H9 (cell line): ENCODE measurements at regions not wholly inside any gene's neighbourhood (a gene's known extent, or its start where the extent isn't known, plus 50 kb on each side); places are given as distances from the start of the nearest gene placed in this dataset.

Source experiments
- DNase-seq: peaks from one replicate; pipeline ENCODE4 v3.0.0-alpha.2; 2017
- H2AFZ ChIP-seq: one replicate; pipeline ENCODE4 v1.6.1; 2013; ENCODE audit warnings: mild to moderate bottlenecking, low read length, control low read depth, moderate library complexity
- H2AK5ac ChIP-seq: 2 replicates; pipeline ENCODE4 v1.6.1; 2013; ENCODE audit warnings: low read length, control low read depth, mixed read lengths; ENCODE audit not compliant: insufficient read length
- H2BK120ac ChIP-seq: one replicate; pipeline ENCODE4 v1.6.1; 2013; ENCODE audit warnings: low read depth, mild to moderate bottlenecking, low read length, control low read depth, inconsistent platforms; ENCODE audit not compliant: poor library complexity, severe bottlenecking
- H2BK12ac ChIP-seq: 2 replicates; pipeline ENCODE4 v1.6.1; 2013; ENCODE audit warnings: low read length, control low read depth, mixed read lengths, low read depth; ENCODE audit not compliant: insufficient read length
- H2BK15ac ChIP-seq: 2 replicates; pipeline ENCODE4 v1.6.1; 2013; ENCODE audit warnings: low read depth, low read length, control low read depth
- H2BK20ac ChIP-seq: one replicate; pipeline ENCODE4 v1.6.1; 2013; ENCODE audit warnings: low read depth, mild to moderate bottlenecking, low read length, control low read depth, inconsistent platforms; ENCODE audit not compliant: poor library complexity, severe bottlenecking
- H2BK5ac ChIP-seq: 2 replicates; pipeline ENCODE4 v1.6.1; 2013; ENCODE audit warnings: low read length, control low read depth, mixed read lengths; ENCODE audit not compliant: insufficient read length
- H3K14ac ChIP-seq: 2 replicates; pipeline ENCODE4 v1.6.1; 2013; ENCODE audit warnings: low read length, control low read depth; ENCODE audit not compliant: insufficient read depth
- H3K18ac ChIP-seq: 2 replicates; pipeline ENCODE4 v1.6.1; 2013; ENCODE audit warnings: low read depth, mild to moderate bottlenecking, mixed read lengths, low read length, control low read depth; ENCODE audit not compliant: insufficient read length
- H3K23ac ChIP-seq: 2 replicates; pipeline ENCODE4 v1.6.1; 2013; ENCODE audit warnings: low read length, control low read depth, mixed read lengths, low read depth; ENCODE audit not compliant: insufficient read length
- H3K23me2 ChIP-seq: 2 replicates; pipeline ENCODE4 v1.6.1; 2013; ENCODE audit warnings: low read depth, mild to moderate bottlenecking, mixed read lengths, low read length, control low read depth; ENCODE audit not compliant: insufficient read length, poor library complexity, severe bottlenecking
- H3K27ac ChIP-seq: 2 replicates; pipeline ENCODE4 v1.5.1; 2013; ENCODE audit warnings: low read length, control low read depth, mixed read lengths, low read depth; ENCODE audit not compliant: insufficient read length
- H3K27me3 ChIP-seq: 2 replicates; pipeline ENCODE4 v1.6.1; 2013; ENCODE audit warnings: low read length, control low read depth, inconsistent platforms; ENCODE audit not compliant: insufficient read depth
- H3K4ac ChIP-seq: 2 replicates; pipeline ENCODE4 v1.6.1; 2013; ENCODE audit warnings: low read depth, mild to moderate bottlenecking, control low read depth, inconsistent platforms, low read length, moderate library complexity
- H3K4me1 ChIP-seq: 2 replicates; pipeline ENCODE4 v1.6.1; 2013; ENCODE audit warnings: low read length, control low read depth, inconsistent platforms; ENCODE audit not compliant: insufficient read depth
- H3K4me2 ChIP-seq: 2 replicates; pipeline ENCODE4 v1.6.1; 2013; ENCODE audit warnings: low read length, control low read depth, mixed read lengths; ENCODE audit not compliant: insufficient read length, insufficient read depth
- H3K56ac ChIP-seq: 2 replicates; pipeline ENCODE4 v1.6.1; 2013; ENCODE audit warnings: low read depth, mild to moderate bottlenecking, mixed read lengths, low read length, control low read depth; ENCODE audit not compliant: insufficient read length
- H3K79me1 ChIP-seq: 2 replicates; pipeline ENCODE4 v1.6.1; 2013; ENCODE audit warnings: low read depth, mild to moderate bottlenecking, moderate library complexity, low read length, control low read depth, inconsistent platforms; ENCODE audit not compliant: insufficient read depth, poor library complexity, severe bottlenecking
- H3K79me2 ChIP-seq: 2 replicates; pipeline ENCODE4 v1.6.1; 2013; ENCODE audit warnings: low read length, control low read depth, inconsistent platforms; ENCODE audit not compliant: insufficient read depth
- H3K9ac ChIP-seq: 2 replicates; pipeline ENCODE4 v1.6.1; 2013; ENCODE audit warnings: low read length, control low read depth, mixed read lengths; ENCODE audit not compliant: insufficient read length; ENCODE audit errors: extremely low read depth
- H3K9me3 ChIP-seq: one replicate; pipeline ENCODE4 v1.6.1; 2013; ENCODE audit warnings: low read depth, low read length, inconsistent platforms; ENCODE audit not compliant: control insufficient read depth
- H3T11ph ChIP-seq: one replicate; pipeline ENCODE4 v1.6.1; 2013; ENCODE audit warnings: mild to moderate bottlenecking, low read length, control low read depth, inconsistent platforms
- H4K20me1 ChIP-seq: one replicate; pipeline ENCODE4 v1.6.1; 2013; ENCODE audit not compliant: control insufficient read depth, insufficient read length, insufficient read depth
- H4K5ac ChIP-seq: 2 replicates; pipeline ENCODE4 v1.6.1; 2013; ENCODE audit warnings: low read depth, mild to moderate bottlenecking, mixed read lengths, low read length, control low read depth; ENCODE audit not compliant: insufficient read length
- H4K8ac ChIP-seq: replicated peaks from 2 replicates; pipeline ENCODE4 v1.6.1; 2013; ENCODE audit warnings: low read length, control low read depth, mixed read lengths, low read depth; ENCODE audit not compliant: insufficient read length
- H4K91ac ChIP-seq: 2 replicates; pipeline ENCODE4 v1.6.1; 2013; ENCODE audit warnings: low read depth, mild to moderate bottlenecking, moderate library complexity, mixed read lengths, low read length, control low read depth; ENCODE audit not compliant: insufficient read length
- H3K27ac Mint-ChIP-seq, 3 experiments: 2 replicates in 2 of 3; 3 replicates in 1 of 3; pipeline ENCODE4 v1.8.0; 2020 to 2021; ENCODE audit warnings: mixed read lengths in 3 of 3, mild to moderate bottlenecking in 1 of 3, moderate library complexity in 1 of 3
- H3K27me3 Mint-ChIP-seq: 2 replicates; pipeline ENCODE4 v1.8.0; 2021; ENCODE audit warnings: low read depth, mild to moderate bottlenecking, moderate library complexity, mixed read lengths
- H3K36me3 Mint-ChIP-seq, 3 experiments: 2 replicates in 2 of 3; 3 replicates in 1 of 3; pipeline ENCODE4 v1.8.0; 2020 to 2021; ENCODE audit warnings: low read depth in 3 of 3, mixed read lengths in 3 of 3; ENCODE audit not compliant: insufficient read depth in 1 of 3
- H3K4me1 Mint-ChIP-seq, 2 experiments: 2 replicates each; pipeline ENCODE4 v1.8.0; 2020; ENCODE audit warnings: mixed read lengths in 2 of 2
- H3K4me3 Mint-ChIP-seq, 2 experiments: 2 replicates in 1 of 2; 3 replicates in 1 of 2; pipeline ENCODE4 v1.8.0; 2020 to 2021; ENCODE audit warnings: mild to moderate bottlenecking in 2 of 2, mixed read lengths in 2 of 2, moderate library complexity in 1 of 2
- H3K9me3 Mint-ChIP-seq, 2 experiments: 2 replicates in 1 of 2; 3 replicates in 1 of 2; pipeline ENCODE4 v1.8.0; 2020; ENCODE audit warnings: mild to moderate bottlenecking in 2 of 2, mixed read lengths in 2 of 2, moderate library complexity in 1 of 2
- WGBS: extraction: QIAGEN DNeasy Blood & Tissue Kit; methylation state at CpG from one replicate; pipeline ENCODE4 v1.1.7; 2013; ENCODE audit warnings: missing lambda C conversion rate, low lambda C conversion rate, mixed read lengths; ENCODE audit not compliant: insufficient read length; ENCODE audit errors: extremely low coverage; 5-methylcytosine and 5-hydroxymethylcytosine counted together
- TF ChIP-seq, protein P1 (sequence below): fragments of 200-600 bp; sonication (generic); conservative IDR thresholded peaks from 3 replicates; pipeline ENCODE4 v1.8.0; 2021; ENCODE audit warnings: antibody characterized with exemption, mild to moderate bottlenecking

- H3K27ac ChIP-seq = no peak overlapping the region
- no peak overlapping the region for H3K23ac ChIP-seq
- no peak overlapping the region for H2BK12ac ChIP-seq
- no peaks in the 10 kb centered on the region for H3K27me3 ChIP-seq
- H2AK5ac ChIP-seq = no peak overlapping the region
- peaks cover 22% of the 10 kb centered on the region for H3K27me3 Mint-ChIP-seq
- H3K4me3 Mint-ChIP-seq = no peak overlapping the region
- H3K36me3 Mint-ChIP-seq = peaks cover 31 to 52% (median 44%) of the 10 kb centered on the region in 3 experiments
- H2BK15ac ChIP-seq = no peak overlapping the region
- H3K4ac ChIP-seq = no peak overlapping the region
- H3K79me1 ChIP-seq = no peaks in the 10 kb centered on the region
- H2BK120ac ChIP-seq = no peak overlapping the region
- no peaks in the 10 kb centered on the region for H3K4me1 Mint-ChIP-seq
- H4K91ac ChIP-seq = no peak overlapping the region
- H2AFZ ChIP-seq = no peak overlapping the region
- no peak overlapping the region for H2BK5ac ChIP-seq
- no peaks in the 10 kb centered on the region for H4K20me1 ChIP-seq
- H3T11ph ChIP-seq = no peak overlapping the region
- no peak for DNase-seq
- no peak overlapping the region for H3K9ac ChIP-seq
- no peak overlapping the region for H3K27ac Mint-ChIP-seq
- no peaks in the 10 kb centered on the region for H3K23me2 ChIP-seq
- H3K56ac ChIP-seq = no peak overlapping the region
- no peak overlapping the region for H3K14ac ChIP-seq
- TF ChIP-seq, protein P1, sequence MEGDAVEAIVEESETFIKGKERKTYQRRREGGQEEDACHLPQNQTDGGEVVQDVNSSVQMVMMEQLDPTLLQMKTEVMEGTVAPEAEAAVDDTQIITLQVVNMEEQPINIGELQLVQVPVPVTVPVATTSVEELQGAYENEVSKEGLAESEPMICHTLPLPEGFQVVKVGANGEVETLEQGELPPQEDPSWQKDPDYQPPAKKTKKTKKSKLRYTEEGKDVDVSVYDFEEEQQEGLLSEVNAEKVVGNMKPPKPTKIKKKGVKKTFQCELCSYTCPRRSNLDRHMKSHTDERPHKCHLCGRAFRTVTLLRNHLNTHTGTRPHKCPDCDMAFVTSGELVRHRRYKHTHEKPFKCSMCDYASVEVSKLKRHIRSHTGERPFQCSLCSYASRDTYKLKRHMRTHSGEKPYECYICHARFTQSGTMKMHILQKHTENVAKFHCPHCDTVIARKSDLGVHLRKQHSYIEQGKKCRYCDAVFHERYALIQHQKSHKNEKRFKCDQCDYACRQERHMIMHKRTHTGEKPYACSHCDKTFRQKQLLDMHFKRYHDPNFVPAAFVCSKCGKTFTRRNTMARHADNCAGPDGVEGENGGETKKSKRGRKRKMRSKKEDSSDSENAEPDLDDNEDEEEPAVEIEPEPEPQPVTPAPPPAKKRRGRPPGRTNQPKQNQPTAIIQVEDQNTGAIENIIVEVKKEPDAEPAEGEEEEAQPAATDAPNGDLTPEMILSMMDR = no peak
- peaks cover 39 to 54% of the 10 kb centered on the region in 2 experiments for H3K9me3 Mint-ChIP-seq
- WGBS = no CpG with 5 or more reads among the region's 5 CpGs
- no peaks in the 10 kb centered on the region for H3K4me1 ChIP-seq
- H3K9me3 ChIP-seq = no peaks in the 10 kb centered on the region
- no peak overlapping the region for H3K4me2 ChIP-seq
- no peaks in the 10 kb centered on the region for H3K79me2 ChIP-seq
- H4K8ac ChIP-seq = no peak overlapping the region
- no peak overlapping the region for H3K18ac ChIP-seq
- H4K5ac ChIP-seq = no peak overlapping the region
- H2BK20ac ChIP-seq = no peak overlapping the region
These were observed 117.3 kb downstream of the EHF start for GRCh38 chr11:34738237-34738636.
